K562 (cell line): ENCODE measurements at regions not wholly inside any gene's neighbourhood (a gene's known extent, or its start where the extent isn't known, plus 50 kb on each side); places are given as distances from the start of the nearest gene placed in this dataset.

Experiments used
- ETS2 ChIP-seq: IDR thresholded peaks from 2 replicates; pipeline ENCODE4 v1.6.1; 2016; ENCODE audit warnings: borderline replicate concordance, missing genetic modification characterization, mild to moderate bottlenecking, moderate library complexity, missing compliant biosample characterization; ENCODE audit not compliant: poor library complexity, severe bottlenecking
- NCOR1 ChIP-seq: fragments of 450-650 bp; IDR thresholded peaks from 2 replicates; pipeline ENCODE4 v1.6.1; 2016; ENCODE audit warnings: mild to moderate bottlenecking, moderate library complexity
- NFE2L1 ChIP-seq: fragments of 450-650 bp; IDR thresholded peaks from 2 replicates; pipeline ENCODE4 v1.6.1; 2016; ENCODE audit warnings: missing genetic modification characterization, low read depth, mild to moderate bottlenecking, missing compliant biosample characterization, moderate library complexity, borderline replicate concordance
- NR2C1 ChIP-seq, 2 experiments: fragments of 450-650 bp; IDR thresholded peaks; 2 replicates each; pipeline ENCODE4 v1.6.1; 2017; ENCODE audit warnings: mild to moderate bottlenecking in 2 of 2, antibody characterized with exemption in 1 of 2, inconsistent platforms in 1 of 2, missing compliant biosample characterization in 1 of 2, missing genetic modification characterization in 1 of 2
- NR4A1 ChIP-seq, 2 experiments: fragments of 250-450 bp in 1 of 2; fragments of 450-650 bp in 1 of 2; sonication (Bioruptor Pico) in 1 of 2; IDR thresholded peaks; 2 replicates each; pipeline versions ENCODE4 v1.4.0 to v1.6.1; 2016 to 2020; ENCODE audit warnings: mild to moderate bottlenecking in 2 of 2, missing compliant biosample characterization in 1 of 2, missing genetic modification characterization in 1 of 2, moderate library complexity in 1 of 2
- TFAM ChIP-seq: fragments of 250-450 bp; sonication (Bioruptor Pico); conservative IDR thresholded peaks from 2 replicates; pipeline ENCODE4 v1.5.0; 2021; ENCODE audit warnings: mild to moderate bottlenecking, moderate library complexity
- ZFP1 ChIP-seq: fragments of 450-650 bp; formaldehyde crosslinking; IDR thresholded peaks from 2 replicates; pipeline ENCODE4 v1.4.0; 2020; ENCODE audit warnings: mild to moderate bottlenecking, mixed read lengths
- ZFP36 ChIP-seq: fragments of 150-350 bp; IDR thresholded peaks from 2 replicates; pipeline ENCODE4 v1.6.1; 2018; ENCODE audit warnings: low read length, low read depth; ENCODE audit not compliant: partially characterized antibody
- ZNF12 ChIP-seq: sonication (generic); formaldehyde crosslinking; IDR thresholded peaks from 2 replicates; pipeline ENCODE4 v1.4.0; 2020; ENCODE audit warnings: mild to moderate bottlenecking, missing genetic modification reagents
- ZNF121 ChIP-seq: sonication (generic); formaldehyde crosslinking; conservative IDR thresholded peaks from 2 replicates; pipeline ENCODE4 v1.8.0; 2022; ENCODE audit warnings: missing genetic modification reagents
- ZNF146 ChIP-seq: IDR thresholded peaks from one replicate; pipeline ENCODE4 v1.6.1; 2018; ENCODE audit warnings: missing compliant biosample characterization; ENCODE audit not compliant: unreplicated experiment
- ZNF239 ChIP-seq: fragments of 250-450 bp; sonication (Bioruptor Pico); IDR thresholded peaks from 2 replicates; pipeline ENCODE4 v1.4.0; 2020; ENCODE audit warnings: mild to moderate bottlenecking
- ZNF695 ChIP-seq: fragments of 450-650 bp; formaldehyde crosslinking; IDR thresholded peaks from 2 replicates; pipeline ENCODE4 v1.4.0; 2020; ENCODE audit warnings: mild to moderate bottlenecking, moderate library complexity
- TF ChIP-seq, protein P1 (sequence below): IDR thresholded peaks from 2 replicates; pipeline ENCODE4 v1.6.1; 2012; ENCODE audit warnings: low read depth, low read length, improper control_type of control experiment, borderline replicate concordance
- TF ChIP-seq, protein P2 (sequence below): sonication (generic); formaldehyde crosslinking; IDR thresholded peaks from 2 replicates; pipeline ENCODE4 v1.8.1; 2023; ENCODE audit warnings: mild to moderate bottlenecking, missing genetic modification reagents
- TF ChIP-seq, protein P3 (sequence below): sonication (generic); formaldehyde crosslinking; IDR thresholded peaks from 2 replicates; pipeline ENCODE4 v1.8.0; 2023; ENCODE audit warnings: mild to moderate bottlenecking, missing genetic modification reagents
- TF ChIP-seq, protein P4 (sequence below): IDR thresholded peaks from 2 replicates; pipeline ENCODE4 v1.6.1; 2011; ENCODE audit warnings: borderline replicate concordance, low read depth, mild to moderate bottlenecking, moderate library complexity, low read length; ENCODE audit not compliant: insufficient read depth, poor library complexity, severe bottlenecking
- TF ChIP-seq, protein P5 (sequence below): sonication (generic); formaldehyde crosslinking; IDR thresholded peaks from 2 replicates; pipeline ENCODE4 v1.5.0; 2020; ENCODE audit warnings: missing genetic modification reagents

DNA sequence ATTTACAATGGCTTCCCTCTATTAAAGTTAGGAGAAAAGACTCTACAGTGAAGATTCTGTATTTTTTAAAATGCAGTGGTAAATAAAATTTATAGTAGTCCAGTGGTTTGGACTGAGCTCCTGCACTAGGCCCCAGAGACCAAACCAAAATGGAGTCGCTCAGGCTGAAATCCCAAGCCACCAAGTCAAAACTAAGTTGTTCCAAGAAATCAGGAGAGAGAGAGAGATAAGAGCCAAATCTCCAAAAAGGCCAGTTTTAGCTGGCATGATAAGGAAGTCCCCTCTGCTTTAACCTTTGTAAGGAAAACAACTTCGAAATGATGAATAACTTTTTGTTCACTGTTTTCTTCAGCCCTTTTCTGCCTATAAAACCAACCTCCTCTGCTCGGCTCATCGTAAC is 265.9 kb upstream of the KLF14 start (continued):
- TF ChIP-seq NR2C1 (IDR thresholded peaks at IDR 0.05) (no peak), NR2C1 (tag; IDR thresholded peaks at IDR 0.05) (peak; percentile 66), NR4A1 (CRISPR knock-in tag; IDR thresholded peaks at IDR 0.05) (no peak), NR4A1 (tag; IDR thresholded peaks at IDR 0.05) (no peak), ZFP1 (no peak), ZNF146 (no peak), ZNF695 (no peak), ZNF121 (no peak), TFAM (no peak), ZNF239 (CRISPR knock-in tag) (peak; percentile 27; the same call in 1 of the 2 replicates), ZFP36 (no peak), ZNF12 (CRISPR knock-in tag) (no peak), NFE2L1 (tag) (no peak), NCOR1 (no peak), ETS2 (tag) (no peak)
- TF ChIP-seq, protein P1, sequence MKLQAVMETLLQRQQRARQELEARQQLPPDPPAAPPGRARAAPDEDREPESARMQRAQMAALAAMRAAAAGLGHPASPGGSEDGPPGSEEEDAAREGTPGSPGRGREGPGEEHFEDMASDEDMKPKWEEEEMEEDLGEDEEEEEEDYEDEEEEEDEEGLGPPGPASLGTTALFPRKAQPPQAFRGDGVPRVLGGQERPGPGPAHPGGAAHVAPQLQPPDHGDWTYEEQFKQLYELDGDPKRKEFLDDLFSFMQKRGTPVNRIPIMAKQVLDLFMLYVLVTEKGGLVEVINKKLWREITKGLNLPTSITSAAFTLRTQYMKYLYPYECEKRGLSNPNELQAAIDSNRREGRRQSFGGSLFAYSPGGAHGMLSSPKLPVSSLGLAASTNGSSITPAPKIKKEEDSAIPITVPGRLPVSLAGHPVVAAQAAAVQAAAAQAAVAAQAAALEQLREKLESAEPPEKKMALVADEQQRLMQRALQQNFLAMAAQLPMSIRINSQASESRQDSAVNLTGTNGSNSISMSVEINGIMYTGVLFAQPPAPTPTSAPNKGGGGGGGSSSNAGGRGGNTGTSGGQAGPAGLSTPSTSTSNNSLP: no peak
- TF ChIP-seq, protein P2, sequence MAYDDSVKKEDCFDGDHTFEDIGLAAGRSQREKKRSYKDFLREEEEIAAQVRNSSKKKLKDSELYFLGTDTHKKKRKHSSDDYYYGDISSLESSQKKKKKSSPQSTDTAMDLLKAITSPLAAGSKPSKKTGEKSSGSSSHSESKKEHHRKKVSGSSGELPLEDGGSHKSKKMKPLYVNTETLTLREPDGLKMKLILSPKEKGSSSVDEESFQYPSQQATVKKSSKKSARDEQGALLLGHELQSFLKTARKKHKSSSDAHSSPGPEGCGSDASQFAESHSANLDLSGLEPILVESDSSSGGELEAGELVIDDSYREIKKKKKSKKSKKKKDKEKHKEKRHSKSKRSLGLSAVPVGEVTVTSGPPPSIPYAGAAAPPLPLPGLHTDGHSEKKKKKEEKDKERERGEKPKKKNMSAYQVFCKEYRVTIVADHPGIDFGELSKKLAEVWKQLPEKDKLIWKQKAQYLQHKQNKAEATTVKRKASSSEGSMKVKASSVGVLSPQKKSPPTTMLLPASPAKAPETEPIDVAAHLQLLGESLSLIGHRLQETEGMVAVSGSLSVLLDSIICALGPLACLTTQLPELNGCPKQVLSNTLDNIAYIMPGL: no peak
- TF ChIP-seq, protein P3, sequence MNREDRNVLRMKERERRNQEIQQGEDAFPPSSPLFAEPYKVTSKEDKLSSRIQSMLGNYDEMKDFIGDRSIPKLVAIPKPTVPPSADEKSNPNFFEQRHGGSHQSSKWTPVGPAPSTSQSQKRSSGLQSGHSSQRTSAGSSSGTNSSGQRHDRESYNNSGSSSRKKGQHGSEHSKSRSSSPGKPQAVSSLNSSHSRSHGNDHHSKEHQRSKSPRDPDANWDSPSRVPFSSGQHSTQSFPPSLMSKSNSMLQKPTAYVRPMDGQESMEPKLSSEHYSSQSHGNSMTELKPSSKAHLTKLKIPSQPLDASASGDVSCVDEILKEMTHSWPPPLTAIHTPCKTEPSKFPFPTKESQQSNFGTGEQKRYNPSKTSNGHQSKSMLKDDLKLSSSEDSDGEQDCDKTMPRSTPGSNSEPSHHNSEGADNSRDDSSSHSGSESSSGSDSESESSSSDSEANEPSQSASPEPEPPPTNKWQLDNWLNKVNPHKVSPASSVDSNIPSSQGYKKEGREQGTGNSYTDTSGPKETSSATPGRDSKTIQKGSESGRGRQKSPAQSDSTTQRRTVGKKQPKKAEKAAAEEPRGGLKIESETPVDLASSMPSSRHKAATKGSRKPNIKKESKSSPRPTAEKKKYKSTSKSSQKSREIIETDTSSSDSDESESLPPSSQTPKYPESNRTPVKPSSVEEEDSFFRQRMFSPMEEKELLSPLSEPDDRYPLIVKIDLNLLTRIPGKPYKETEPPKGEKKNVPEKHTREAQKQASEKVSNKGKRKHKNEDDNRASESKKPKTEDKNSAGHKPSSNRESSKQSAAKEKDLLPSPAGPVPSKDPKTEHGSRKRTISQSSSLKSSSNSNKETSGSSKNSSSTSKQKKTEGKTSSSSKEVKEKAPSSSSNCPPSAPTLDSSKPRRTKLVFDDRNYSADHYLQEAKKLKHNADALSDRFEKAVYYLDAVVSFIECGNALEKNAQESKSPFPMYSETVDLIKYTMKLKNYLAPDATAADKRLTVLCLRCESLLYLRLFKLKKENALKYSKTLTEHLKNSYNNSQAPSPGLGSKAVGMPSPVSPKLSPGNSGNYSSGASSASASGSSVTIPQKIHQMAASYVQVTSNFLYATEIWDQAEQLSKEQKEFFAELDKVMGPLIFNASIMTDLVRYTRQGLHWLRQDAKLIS: no peak
- TF ChIP-seq, protein P4, sequence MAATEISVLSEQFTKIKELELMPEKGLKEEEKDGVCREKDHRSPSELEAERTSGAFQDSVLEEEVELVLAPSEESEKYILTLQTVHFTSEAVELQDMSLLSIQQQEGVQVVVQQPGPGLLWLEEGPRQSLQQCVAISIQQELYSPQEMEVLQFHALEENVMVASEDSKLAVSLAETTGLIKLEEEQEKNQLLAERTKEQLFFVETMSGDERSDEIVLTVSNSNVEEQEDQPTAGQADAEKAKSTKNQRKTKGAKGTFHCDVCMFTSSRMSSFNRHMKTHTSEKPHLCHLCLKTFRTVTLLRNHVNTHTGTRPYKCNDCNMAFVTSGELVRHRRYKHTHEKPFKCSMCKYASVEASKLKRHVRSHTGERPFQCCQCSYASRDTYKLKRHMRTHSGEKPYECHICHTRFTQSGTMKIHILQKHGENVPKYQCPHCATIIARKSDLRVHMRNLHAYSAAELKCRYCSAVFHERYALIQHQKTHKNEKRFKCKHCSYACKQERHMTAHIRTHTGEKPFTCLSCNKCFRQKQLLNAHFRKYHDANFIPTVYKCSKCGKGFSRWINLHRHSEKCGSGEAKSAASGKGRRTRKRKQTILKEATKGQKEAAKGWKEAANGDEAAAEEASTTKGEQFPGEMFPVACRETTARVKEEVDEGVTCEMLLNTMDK: no peak
- TF ChIP-seq, protein P5, sequence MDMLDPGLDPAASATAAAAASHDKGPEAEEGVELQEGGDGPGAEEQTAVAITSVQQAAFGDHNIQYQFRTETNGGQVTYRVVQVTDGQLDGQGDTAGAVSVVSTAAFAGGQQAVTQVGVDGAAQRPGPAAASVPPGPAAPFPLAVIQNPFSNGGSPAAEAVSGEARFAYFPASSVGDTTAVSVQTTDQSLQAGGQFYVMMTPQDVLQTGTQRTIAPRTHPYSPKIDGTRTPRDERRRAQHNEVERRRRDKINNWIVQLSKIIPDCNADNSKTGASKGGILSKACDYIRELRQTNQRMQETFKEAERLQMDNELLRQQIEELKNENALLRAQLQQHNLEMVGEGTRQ: no peak
